K562 (cell line): ENCODE measurements at regions not wholly inside any gene's neighbourhood (a gene's known extent, or its start where the extent isn't known, plus 50 kb on each side); places are given as distances from the start of the nearest gene placed in this dataset.

Source experiments
- E2F1 ChIP-seq: sonication (generic); formaldehyde crosslinking; IDR thresholded peaks from 2 replicates; pipeline ENCODE4 v1.8.1; 2023; ENCODE audit warnings: mild to moderate bottlenecking, missing genetic modification reagents, moderate library complexity
- E2F5 ChIP-seq: sonication (generic); formaldehyde crosslinking; IDR thresholded peaks from 2 replicates; pipeline ENCODE4 v1.8.0; 2022; ENCODE audit warnings: mild to moderate bottlenecking, missing genetic modification reagents
- GTF2A2 ChIP-seq: IDR thresholded peaks from 2 replicates; pipeline ENCODE4 v1.6.1; 2016; ENCODE audit warnings: mild to moderate bottlenecking, missing genetic modification characterization, missing compliant biosample characterization
- IRF2 ChIP-seq: sonication (generic); formaldehyde crosslinking; IDR thresholded peaks from 2 replicates; pipeline ENCODE4 v1.8.1; 2022; ENCODE audit warnings: mild to moderate bottlenecking, missing genetic modification reagents
- JUN ChIP-seq, 2 experiments: sonication (generic) in 1 of 2; formaldehyde crosslinking in 1 of 2; IDR thresholded peaks; 2 replicates each; pipeline versions ENCODE4 v1.6.1 to v1.8.0; 2012 to 2022; ENCODE audit warnings: borderline replicate concordance in 2 of 2, mild to moderate bottlenecking in 2 of 2, improper control_type of control experiment in 1 of 2, low read depth in 1 of 2, low read length in 1 of 2, missing genetic modification reagents in 1 of 2
- MBD1 ChIP-seq: fragments of 250-450 bp; sonication (Bioruptor Pico); IDR thresholded peaks from 2 replicates; pipeline ENCODE4 v1.8.0; 2022; ENCODE audit warnings: inconsistent platforms
- NFIX ChIP-seq: fragments of 250-450 bp; sonication (Bioruptor Pico); IDR thresholded peaks from 2 replicates; pipeline ENCODE4 v1.4.0; 2020; ENCODE audit warnings: low read depth, mild to moderate bottlenecking, moderate library complexity
- NUFIP1 ChIP-seq: fragments of 450-650 bp; IDR thresholded peaks from 2 replicates; pipeline ENCODE4 v1.6.1; 2018; ENCODE audit not compliant: partially characterized antibody
- PKNOX1 ChIP-seq: fragments of 450-650 bp; IDR thresholded peaks from 2 replicates; pipeline ENCODE4 v1.6.1; 2016
- SMARCC2 ChIP-seq: fragments of 450-650 bp; IDR thresholded peaks from 2 replicates; pipeline ENCODE4 v1.6.1; 2017; ENCODE audit warnings: antibody characterized with exemption, moderate library complexity, mild to moderate bottlenecking, low read depth
- TCF7L2 ChIP-seq: fragments of 150-350 bp; IDR thresholded peaks from 2 replicates; pipeline ENCODE4 v1.6.1; 2016; ENCODE audit warnings: low read depth, mild to moderate bottlenecking, low read length, moderate library complexity
- ZBTB11 ChIP-seq, 3 experiments: fragments of 200-800 bp in 1 of 3; fragments of 250-450 bp in 1 of 3; fragments of 450-650 bp in 1 of 3; sonication (Bioruptor Pico) in 1 of 3; sonication (Bioruptor generic) in 1 of 3; formaldehyde crosslinking in 1 of 3; IDR thresholded peaks; 2 replicates each; pipeline versions ENCODE4 v1.6.1 to v1.8.0; 2016 to 2022; ENCODE audit warnings: mild to moderate bottlenecking in 2 of 3, missing genetic modification characterization in 2 of 3, missing compliant biosample characterization in 1 of 3, moderate library complexity in 1 of 3
- ZNF347 ChIP-seq: fragments of 450-650 bp; formaldehyde crosslinking; IDR thresholded peaks from 2 replicates; pipeline ENCODE4 v1.4.0; 2020; ENCODE audit warnings: low read depth, mild to moderate bottlenecking, moderate library complexity
- ZNF586 ChIP-seq: fragments of 450-650 bp; formaldehyde crosslinking; conservative IDR thresholded peaks from 2 replicates; pipeline ENCODE4 v1.4.0; 2020; ENCODE audit warnings: mild to moderate bottlenecking, moderate library complexity
- TF ChIP-seq, protein P1 (sequence below), 2 experiments: fragments of 150-350 bp in 1 of 2; IDR thresholded peaks; 2 replicates each; pipeline ENCODE4 v1.6.1; 2012 to 2016; ENCODE audit warnings: low read depth in 2 of 2, low read length in 2 of 2, mild to moderate bottlenecking in 1 of 2, moderate library complexity in 1 of 2

DNA sequence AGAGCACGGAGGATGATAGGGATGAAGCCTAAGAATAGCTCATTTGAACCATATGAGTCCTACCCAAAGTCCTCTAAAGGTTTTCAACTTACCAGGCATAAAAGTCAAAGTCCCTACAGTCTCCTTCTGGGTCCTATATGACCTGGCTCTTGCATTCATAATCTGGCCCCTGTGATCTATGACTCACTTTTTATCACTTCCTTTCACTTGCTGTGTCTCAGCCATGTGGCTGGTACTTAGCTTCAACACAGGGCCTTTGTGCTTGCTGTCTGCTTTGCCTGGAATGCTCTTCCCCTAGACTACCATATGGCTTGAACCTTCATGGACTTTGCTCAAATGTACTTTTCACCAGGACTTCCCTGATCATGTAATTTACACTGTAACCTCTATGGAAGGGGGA, 137.6 kb upstream of the TMTC1 start (continued):
- no peak for TF ChIP-seq E2F1 (CRISPR knock-in tag)
- TF ChIP-seq, protein P1, sequence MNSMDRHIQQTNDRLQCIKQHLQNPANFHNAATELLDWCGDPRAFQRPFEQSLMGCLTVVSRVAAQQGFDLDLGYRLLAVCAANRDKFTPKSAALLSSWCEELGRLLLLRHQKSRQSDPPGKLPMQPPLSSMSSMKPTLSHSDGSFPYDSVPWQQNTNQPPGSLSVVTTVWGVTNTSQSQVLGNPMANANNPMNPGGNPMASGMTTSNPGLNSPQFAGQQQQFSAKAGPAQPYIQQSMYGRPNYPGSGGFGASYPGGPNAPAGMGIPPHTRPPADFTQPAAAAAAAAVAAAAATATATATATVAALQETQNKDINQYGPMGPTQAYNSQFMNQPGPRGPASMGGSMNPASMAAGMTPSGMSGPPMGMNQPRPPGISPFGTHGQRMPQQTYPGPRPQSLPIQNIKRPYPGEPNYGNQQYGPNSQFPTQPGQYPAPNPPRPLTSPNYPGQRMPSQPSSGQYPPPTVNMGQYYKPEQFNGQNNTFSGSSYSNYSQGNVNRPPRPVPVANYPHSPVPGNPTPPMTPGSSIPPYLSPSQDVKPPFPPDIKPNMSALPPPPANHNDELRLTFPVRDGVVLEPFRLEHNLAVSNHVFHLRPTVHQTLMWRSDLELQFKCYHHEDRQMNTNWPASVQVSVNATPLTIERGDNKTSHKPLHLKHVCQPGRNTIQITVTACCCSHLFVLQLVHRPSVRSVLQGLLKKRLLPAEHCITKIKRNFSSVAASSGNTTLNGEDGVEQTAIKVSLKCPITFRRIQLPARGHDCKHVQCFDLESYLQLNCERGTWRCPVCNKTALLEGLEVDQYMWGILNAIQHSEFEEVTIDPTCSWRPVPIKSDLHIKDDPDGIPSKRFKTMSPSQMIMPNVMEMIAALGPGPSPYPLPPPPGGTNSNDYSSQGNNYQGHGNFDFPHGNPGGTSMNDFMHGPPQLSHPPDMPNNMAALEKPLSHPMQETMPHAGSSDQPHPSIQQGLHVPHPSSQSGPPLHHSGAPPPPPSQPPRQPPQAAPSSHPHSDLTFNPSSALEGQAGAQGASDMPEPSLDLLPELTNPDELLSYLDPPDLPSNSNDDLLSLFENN (IDR thresholded peaks at IDR 0.05; ENCODE audit: low read depth in 2 of 2, low read length in 2 of 2): no peak
- TF ChIP-seq TCF7L2: no peak
- no peak for TF ChIP-seq ZNF586 (CRISPR knock-in tag)
- TF ChIP-seq E2F5: no peak
- TF ChIP-seq NUFIP1: no peak
- TF ChIP-seq NFIX (CRISPR knock-in tag): no peak
- TF ChIP-seq GTF2A2: no peak
- no peak for TF ChIP-seq SMARCC2
- no peak for TF ChIP-seq PKNOX1
- 0 out of 2 replicates have a peak, but pooled peaks have one; percentile 33 for TF ChIP-seq JUN (IDR thresholded peaks at IDR 0.05; ENCODE audit: borderline replicate concordance, low read depth, low read length)
- no peak for TF ChIP-seq JUN (CRISPR knock-in tag; IDR thresholded peaks at IDR 0.05; ENCODE audit: borderline replicate concordance)
- TF ChIP-seq MBD1 (CRISPR knock-in tag): no peak
- no peak for TF ChIP-seq ZNF347 (CRISPR knock-in tag)
- no peak for TF ChIP-seq ZBTB11 (CRISPR knock-in tag; IDR thresholded peaks at IDR 0.05)
- TF ChIP-seq IRF2 (CRISPR knock-in tag): no peak
